Muscle of arm (tissue), 1 donor: ENCODE measurements at regions not wholly inside any gene's neighbourhood (a gene's known extent, or its start where the extent isn't known, plus 50 kb on each side); places are given as distances from the start of the nearest gene placed in this dataset.

ENCODE experiments used
- DNase-seq: peaks from one replicate; pipeline ENCODE4 v3.0.0-alpha.2; 2013

DNA sequence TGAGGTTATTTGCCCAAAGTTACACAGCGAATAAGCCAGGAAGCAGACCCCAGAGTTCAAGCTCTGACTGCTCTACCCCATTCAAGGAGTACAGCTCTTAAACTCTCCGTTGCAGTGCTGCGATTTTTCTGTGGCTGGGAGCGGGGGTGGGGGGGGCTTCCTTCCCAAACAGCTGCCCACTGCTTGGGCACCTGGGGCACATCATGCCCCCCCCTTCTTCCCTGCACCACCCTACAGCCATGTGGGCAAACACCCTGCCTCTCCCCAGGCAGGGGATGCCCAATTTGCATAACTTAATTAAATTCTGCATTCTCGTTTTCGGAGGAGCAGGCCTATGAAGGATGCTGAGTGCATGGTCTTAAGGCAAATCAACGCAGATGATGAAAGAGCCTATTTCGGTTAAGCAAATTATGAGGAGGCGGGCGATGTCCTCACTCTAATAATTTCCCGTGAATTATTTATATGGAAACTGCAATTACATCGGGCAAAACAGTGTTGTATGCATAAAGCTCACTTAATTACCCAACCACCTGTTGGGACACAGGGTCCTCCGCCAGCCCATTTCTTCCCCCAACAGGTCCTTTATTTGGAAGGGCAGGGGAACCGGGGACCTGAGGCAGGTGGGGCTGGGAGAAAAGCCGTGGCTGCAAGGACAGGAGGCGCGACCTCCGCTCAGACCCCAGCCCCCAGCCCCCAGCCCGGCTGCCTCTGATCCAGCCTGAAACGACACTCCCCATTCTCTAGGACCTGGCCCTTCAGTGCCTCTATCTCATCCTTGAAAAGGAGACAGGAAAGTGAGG, 610.5 kb downstream of the BUD13 start:
- no peak for DNase-seq

DNA sequence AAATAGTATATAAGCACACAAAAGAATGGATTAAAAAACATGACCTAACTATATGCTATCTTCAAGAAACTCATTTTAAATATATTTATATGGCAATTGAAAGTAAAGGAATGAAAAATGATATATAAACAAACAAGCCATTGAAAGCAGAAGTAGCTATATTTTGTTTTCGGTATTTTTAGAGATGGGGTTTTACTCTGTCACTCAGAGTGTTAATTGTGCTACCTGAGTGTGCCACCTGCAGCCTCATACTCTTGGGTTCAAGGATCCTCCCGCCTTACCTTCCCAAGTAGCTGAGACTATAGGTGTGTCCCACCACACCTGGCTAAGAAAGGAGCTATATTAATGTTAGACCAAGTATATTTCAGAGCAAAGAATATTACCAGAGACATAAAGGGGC, 624.1 kb downstream of the BUD13 start:
- DNase-seq = no peak

DNA sequence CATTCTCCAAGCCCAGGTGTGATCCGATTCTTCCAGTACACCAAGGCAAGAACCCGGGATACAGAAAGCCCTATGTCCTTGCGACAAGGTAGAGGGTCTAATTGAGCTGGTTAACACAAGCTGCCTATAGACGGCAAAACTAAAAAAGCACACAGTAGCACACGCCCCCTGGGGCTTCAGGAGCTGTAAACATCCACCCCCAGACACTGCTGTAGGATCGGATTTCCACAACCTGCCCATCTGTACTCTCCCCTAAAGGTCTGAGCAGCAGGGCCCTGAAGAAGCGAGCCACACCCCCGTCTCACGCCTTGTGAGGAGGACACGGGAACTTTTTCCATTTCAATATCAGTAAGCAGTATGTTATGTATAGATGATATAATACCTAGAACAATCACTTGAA, 624.7 kb downstream of the BUD13 start:
- no peak for DNase-seq

DNA sequence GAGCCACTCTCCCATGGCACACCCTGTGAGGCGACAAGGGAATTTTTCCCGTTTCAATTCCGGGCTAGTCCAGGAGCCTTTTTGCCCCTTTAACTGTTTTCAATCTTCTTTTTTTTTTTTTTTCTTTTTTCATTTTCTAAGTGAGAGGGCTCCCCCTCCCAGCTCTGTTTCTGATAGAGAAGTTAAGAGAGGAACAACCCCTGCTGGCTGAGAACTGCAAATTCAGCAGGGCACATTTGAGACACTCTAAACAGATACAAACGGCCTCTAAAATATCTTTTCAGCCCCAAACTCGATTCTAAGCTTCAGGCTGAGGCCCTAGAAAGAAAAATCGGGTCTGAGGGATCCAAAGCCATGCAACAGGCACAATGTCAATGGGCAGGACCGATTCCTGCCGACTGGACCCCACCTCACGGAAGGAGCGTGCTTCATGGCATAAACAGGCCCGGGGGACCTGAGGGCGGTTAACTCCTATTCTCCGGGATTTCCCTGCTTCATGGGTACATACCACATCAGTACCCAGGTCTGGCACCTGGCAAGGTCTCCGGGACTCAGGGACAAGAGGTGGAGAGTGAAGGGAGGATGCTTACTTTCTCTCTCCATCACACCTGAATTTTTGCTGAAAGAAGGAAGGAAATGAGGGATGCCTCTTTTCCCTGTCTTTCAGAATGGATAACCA, 627.5 kb downstream of the BUD13 start:
- DNase-seq = no peak

DNA sequence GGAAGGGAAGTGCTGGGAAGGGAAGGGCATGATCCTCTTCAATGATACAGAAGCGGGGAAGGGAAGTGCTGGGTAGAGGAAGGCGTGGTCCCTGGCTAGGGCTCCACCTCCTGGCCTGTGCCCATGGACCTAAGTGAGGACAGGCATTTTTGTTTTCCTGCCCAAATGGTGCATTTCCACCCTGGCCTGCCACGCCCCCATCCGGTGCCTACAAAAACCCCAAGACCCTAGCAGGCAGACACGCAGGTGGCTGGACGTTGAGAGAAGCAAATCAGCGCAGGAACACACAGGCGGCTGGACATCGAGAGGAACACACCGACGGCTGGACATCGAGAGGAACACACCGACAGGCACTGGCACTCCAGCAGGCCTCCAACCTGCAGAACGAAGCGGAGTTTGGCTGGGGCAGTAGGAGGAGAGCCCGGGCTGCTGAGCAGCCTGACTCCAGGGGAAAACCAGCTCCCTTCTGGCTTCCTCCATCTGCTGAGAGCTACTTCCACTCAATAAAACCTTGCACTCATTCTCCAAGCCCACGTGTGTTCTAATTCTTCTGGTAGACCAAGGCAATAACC, 628.3 kb downstream of the BUD13 start:
- DNase-seq = no peak

DNA sequence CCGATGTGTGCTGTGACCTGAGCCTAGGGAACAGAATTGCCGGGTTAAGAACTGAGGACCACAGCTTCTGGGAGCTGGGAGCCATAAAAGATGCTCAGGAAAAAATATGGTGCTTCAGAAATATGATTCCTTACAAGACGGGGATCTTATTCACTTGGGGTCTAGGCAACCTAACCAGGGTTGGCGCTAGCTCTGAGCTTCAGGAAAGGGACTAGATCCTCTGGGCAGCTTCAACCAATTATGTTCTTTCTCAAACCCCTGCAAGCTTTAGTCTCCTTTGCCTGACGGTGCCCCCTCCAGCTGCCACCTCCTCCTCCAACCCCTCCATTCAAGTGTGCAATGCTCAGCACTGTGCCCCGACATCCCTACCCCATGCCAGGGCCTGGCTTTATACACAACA, 634.1 kb upstream of the CADM1 start:
- no peak for DNase-seq

DNA sequence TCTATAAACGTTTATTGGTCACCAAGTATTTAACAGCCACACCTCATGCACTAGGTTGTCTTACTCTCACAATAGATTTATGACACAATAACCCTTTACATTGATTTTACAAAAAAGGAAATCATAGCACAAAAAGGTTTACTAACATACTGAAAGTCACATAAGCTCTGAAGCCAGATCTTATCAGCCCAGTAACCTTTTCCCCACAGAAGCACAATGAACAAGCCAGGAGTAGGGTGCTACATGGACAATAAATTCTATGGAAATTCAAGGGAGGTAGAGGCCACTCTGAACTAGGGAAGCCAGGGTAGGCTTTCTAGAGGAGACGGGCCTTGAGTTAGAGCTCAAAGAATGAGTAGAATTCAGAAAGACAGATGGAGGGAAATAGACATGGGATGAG, 633.5 kb upstream of the CADM1 start:
- DNase-seq = no peak

DNA sequence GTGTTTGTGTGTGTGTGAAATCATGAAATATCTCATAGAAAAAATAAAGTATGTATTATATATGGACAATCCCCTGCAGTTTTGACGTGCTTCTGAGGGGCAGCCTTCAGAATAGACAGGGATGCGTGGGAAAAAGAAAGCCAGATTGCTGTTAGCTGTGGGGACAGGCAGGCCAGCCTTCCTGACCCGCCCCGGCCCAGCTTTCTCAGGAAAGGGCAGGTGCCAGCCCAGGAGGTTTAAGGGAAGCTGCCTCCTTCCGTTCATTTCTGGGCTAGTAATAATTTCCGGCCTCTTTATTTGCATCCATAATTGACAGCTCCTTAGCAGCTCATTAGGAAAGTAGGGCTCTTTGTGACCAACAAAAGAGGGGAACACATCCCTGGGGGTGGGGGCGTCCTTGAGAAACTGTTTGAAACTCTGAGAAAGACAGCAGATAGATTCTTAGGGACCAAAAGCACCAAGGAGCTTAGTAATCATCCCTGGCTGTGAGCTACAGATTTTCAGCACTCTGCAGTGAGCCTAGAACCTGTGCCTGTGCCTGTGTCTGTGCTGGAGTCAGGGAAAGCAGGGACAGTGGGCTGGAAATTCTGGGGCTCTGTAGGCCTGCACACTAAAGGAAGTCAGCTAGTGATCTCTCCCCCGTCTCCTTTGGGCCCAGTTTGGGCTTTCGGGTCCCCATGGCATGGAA, 632.9 kb upstream of the CADM1 start:
- DNase-seq = no peak

DNA sequence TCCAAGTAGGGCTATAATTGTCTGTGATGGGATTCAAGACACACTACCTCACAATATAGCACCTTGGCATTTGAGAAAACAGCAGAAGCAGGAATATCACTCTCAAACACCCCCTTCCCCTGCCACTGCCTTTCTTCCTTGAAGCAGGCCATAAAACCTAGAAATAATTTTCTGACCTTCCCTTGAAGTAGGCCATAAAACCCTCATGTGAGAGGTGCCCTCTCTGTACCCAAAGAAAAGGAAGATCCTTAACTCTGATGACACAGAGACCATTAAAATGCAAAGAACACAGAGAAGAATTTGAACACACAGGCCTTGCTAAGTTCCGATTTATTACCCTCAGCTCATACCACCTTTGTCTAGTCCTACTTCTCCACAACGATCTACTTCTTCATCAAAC, 631.7 kb upstream of the CADM1 start:
- no peak for DNase-seq

DNA sequence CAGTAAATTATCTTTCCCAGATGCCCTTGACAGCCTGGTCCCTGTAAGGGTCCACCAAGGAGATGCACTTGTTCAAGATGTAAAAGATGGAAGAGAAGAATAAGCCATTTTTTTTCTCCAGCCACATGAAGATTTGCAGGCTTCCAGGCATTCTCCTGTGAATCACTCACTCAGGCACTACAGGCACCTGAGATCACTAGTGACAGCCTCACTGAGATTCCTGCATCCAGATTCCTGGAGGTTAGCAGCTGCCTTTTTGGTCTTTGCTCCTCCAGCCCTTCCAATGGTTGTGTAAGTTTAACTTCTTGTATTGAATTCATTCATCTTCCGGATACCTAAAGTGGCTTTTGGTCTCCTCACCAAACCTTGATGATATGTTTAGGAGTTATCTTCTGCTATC, 630.2 kb upstream of the CADM1 start:
- DNase-seq = no peak

DNA sequence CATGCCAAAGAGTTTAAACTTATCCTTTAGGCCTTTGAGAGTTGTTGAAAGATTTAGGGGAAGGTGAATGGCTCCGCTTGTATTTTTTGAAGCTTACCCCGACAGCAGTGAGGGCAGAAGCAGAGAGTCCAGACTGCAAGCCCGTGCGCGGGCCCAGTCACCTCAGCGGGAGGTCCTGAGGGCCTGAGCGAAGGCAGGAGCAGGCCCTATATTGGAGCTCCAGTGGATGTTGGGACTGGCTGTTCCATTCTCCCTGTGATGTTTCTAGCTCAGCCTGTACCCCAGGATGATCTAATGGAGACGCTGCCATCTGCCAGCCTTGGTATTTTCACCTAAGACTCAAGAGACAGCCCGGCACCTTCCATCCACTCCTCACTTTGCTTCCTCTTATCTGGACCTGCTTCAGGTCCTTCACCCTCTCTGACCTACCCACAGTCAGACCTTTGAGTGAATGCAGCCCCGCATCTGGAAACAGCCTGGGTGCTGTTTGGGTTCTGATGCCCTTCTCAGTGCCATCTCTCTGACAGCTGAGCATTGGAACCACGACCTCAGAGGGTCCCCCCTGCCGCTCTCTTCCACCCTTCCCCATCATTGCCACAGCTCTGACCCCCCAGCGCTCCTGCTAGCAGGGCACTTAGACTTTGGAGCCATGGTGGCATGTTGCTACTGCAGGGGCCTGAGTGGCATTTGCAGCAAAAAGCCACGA, 628.2 kb upstream of the CADM1 start:
- DNase-seq = no peak

DNA sequence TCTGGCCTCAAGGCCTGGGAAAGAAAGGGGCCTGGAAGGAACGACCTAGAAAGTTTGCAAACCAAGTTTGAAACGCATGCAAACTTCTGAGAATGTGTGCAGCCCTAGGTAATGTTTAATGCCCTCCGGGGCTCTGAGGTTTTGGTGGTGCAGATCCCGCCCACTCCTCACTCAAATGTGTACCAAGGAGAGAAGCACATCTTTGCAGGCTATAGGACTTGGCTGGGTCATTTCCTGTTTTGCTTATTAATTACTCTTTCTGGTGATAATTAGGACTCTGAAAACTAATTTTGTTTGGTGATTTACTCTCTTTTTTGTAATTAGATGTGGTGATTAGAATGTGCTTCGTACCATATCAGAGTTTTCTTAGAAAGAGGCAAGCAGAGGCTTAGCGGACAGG, 625.9 kb upstream of the CADM1 start:
- no peak for DNase-seq

DNA sequence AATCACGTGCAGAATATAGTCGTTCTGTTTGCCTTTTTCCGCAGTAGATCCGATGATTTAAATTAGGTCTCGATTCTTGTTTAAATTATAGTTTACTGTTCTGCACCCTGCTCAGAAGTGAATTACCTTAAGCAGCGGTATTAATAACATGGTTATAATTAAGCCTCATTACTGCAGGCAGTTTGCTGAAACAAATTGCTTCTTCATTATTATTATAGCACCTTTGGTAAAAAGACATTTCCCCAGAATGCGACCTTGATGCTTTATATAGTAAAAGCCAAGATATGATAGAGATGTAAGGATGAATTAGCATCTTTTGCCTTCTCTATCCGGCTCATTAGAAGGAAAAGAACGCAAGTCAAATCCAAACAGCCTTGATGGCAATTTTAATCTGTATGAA, 625.2 kb upstream of the CADM1 start:
- no peak for DNase-seq

DNA sequence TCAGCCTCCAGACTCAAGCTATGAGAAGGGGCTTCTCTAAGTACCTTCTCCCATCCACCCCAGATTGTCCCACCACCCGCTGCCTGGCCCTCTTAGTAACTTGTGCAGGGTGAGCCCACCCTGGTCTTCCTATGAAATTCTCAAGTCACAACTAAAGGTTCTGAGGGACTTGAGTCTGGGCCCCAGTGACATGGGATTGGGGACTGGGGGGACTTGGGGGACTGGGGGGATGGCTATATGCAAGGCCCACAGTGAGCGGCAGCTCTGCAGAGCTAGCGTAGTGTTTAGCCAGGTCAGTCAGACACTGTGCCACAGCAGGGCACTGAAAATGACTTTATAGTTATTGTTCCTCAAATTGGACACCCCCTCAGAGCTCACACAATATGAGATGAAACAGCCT, 622.3 kb upstream of the CADM1 start:
- no peak for DNase-seq

DNA sequence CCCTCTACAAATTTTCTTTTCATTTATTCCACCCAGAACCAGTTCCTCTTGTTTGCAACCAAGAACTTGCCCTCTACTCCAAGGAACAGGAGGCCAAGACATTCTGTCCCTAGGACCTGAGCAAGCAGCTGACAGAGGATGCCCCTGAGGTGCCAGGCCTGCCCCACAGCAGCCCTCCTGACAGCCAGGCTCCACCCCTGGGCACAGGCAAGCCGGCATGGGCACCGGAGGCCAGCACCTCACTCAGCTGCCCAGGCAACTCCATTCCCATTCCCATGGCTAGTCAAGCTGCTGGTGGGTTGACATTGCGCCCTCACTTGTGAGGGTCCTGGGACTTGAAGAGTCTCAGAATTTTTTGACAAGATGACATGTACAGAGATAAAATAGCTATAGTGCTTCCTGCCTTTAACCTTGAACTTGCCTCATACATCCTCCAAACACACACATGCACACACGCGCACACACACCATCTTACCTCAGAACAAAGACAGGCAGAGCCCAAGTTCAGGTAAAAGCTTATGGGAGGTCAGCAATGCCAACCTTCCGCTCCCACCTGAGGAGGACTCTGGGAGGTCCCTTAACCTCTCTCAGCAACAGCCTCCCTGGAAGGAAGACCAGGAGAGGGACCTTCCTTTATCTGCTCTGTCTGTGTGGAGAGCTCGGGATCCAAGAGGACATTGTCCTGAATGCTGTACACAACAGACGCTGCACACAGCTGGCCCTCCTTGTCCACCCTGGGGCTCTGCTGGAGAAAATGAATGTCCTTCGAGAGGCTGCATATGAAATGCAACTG, 620.9 kb upstream of the CADM1 start:
- DNase-seq = no peak

DNA sequence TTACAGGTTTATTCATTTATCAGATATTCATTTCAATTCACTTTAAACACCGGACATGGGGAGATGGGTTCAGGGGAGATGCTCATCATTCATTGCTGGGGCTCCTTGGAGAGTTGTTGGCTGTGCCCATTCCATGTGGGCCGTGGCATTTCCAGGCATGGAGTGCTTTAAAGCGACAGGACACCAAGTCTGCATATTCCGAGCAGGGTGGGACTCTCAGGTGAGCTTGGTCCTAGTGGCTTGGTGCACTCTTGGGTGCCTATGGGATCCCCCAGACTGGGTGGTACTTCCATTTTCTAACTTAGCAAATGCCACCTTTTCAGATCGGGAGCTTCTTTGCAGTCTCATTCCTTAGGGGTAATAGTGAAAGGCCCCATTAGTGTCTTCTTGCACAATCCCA, 619.5 kb upstream of the CADM1 start:
- no peak for DNase-seq

DNA sequence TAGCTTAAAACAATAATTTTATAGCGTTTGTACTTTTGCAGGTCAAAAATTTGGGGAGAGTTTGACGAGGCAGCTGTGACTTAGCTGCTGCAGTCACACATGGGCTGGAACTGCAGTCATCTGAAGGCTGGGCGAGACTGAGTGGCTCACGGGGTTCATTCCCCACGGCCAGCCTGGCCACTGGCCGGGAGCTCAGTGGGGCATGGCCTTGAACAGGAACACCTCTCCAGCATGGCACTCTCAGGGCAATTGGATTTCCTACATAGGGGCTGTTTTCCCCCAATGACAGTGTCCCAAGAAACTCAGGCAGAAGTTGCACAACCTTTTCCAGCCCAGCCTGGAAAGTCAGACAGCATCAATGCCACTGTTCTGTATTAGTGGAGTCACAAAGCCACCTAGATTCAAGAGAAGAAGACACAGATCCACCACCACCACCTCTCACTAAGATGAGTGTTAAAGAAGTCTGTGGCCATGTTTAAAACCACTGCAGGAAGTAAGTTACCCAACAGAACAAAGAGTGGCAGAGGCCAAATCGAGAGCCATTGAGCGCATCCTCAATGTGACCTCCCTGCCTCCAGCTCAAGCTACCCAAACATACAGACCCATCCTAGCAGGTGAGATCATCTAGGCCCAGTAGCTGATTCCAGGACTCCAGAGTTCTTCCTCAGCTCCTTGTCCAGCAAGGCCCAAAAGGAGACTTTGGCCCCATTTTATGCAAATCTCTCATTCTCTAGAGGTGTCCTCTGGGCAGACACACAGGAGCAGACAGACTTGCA, 618.7 kb upstream of the CADM1 start:
- DNase-seq = no peak

DNA sequence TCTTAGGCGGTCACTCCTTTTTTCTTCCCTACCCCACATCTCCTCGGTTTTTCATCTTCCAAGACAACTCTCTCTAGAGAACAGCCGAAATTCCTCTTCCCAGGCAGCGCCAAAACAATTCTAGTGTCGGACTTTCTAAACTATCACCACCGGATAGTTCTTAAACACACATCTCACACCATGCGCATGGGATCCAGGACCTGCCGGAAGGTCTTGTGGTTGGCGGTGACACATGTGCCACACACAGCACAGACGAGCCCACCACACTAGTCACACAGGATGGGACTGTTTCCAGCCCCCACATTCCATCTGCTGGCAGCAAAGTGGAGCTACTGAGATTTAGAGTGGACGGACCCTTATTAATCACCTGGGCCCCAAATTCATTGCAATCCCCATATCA, 614.9 kb upstream of the CADM1 start:
- DNase-seq = no peak

DNA sequence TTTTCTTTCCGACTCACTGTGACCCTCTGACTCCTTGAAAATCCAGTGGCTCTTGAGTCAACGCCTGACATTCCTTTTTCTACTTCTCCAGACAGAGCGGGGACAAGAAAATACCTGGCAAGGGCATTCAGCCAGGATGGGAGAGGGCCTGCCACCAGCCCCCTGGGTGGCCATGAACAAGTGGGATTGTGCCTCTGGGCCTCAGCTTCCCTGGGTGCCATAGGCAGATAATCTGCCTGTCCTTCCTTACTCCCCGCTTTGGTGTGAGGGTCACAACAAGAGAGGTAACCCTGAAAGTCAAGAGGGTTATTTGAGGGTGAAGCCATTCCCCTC, 613.9 kb upstream of the CADM1 start:
- no peak for DNase-seq

DNA sequence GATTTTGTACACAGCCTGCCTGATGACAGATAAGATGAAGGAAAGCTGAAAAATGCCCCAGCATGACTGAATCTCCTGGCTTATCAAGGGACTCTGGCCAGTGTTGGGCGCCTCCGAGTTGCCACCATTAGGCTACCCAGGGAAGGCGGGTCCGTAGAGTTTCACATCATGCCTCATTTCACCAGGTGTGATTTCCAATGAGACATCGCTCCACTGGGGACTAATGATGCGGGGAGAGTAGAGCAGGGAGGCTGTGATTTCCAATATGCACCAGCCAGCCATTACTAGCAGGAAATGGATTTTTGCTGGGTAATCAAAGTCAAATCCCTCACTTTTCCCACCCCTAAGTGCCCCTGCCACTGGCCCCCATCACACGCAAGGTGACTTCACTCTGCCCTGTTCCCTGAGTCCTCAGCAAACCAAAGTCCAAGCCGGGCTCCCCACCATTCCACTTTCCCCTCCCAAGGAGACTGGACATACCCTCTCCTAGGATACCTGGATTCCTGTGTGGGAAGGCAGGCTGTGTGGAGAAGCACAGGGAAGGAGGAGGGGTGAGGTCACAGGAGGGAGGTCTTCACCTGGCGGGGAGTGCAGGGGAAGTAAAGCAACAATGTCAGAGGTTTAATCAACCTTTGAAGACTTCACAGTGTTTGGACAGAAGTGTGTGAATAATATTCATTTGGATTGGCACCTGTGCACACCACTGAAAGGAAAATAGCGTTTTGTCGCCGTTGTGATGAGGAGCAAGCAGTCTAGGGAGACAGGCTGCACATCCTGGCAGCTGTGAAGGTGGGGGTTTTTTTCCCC, 613.3 kb upstream of the CADM1 start:
- no peak for DNase-seq
